LNCaP clone FGC (cell line): ENCODE measurements at regions not wholly inside any gene's neighbourhood (a gene's known extent, or its start where the extent isn't known, plus 50 kb on each side); places are given as distances from the start of the nearest gene placed in this dataset.
"Not testable (repeated sequence)": the region's sequence is repeated elsewhere in the genome, so short reads cannot be mapped to it uniquely, and the experiment has no call there.

ENCODE experiments used
- DNase-seq: peaks from one replicate; pipeline ENCODE4 v3.0.0-alpha.2; 2011; ENCODE audit warnings: low read depth
- H3K4me3 ChIP-seq: 2 replicates; pipeline ENCODE4 v1.5.1; 2011; ENCODE audit warnings: mild to moderate bottlenecking, low read depth, low read length, control low read depth
- TF ChIP-seq, protein P1 (sequence below): IDR thresholded peaks from 2 replicates; pipeline ENCODE4 v1.5.1; 2012; ENCODE audit warnings: mild to moderate bottlenecking; ENCODE audit not compliant: control insufficient read depth, insufficient read depth; ENCODE audit errors: extremely low read depth

DNA sequence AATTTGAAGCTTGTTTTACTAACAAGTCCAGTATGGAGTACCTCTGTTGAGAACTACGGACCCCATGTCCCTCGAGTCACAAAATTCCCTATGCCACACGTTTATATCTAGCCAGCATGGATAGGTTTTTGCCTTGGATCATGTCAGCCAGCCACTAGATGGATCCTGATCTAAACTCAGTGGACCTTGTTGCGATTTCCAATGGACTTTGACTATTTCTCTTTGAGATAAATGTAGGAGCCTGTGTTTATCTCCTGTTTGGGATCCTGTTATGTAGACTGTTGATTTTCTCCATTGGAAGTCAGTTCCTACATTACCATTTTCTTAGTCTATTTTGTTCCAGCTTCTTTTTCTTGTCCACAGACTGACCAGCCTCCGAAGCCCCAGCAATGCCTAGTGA lies 127.1 kb upstream of the BMAL1 start:
- DNase-seq: no peak
- TF ChIP-seq, protein P1, sequence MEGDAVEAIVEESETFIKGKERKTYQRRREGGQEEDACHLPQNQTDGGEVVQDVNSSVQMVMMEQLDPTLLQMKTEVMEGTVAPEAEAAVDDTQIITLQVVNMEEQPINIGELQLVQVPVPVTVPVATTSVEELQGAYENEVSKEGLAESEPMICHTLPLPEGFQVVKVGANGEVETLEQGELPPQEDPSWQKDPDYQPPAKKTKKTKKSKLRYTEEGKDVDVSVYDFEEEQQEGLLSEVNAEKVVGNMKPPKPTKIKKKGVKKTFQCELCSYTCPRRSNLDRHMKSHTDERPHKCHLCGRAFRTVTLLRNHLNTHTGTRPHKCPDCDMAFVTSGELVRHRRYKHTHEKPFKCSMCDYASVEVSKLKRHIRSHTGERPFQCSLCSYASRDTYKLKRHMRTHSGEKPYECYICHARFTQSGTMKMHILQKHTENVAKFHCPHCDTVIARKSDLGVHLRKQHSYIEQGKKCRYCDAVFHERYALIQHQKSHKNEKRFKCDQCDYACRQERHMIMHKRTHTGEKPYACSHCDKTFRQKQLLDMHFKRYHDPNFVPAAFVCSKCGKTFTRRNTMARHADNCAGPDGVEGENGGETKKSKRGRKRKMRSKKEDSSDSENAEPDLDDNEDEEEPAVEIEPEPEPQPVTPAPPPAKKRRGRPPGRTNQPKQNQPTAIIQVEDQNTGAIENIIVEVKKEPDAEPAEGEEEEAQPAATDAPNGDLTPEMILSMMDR: no peak

DNA sequence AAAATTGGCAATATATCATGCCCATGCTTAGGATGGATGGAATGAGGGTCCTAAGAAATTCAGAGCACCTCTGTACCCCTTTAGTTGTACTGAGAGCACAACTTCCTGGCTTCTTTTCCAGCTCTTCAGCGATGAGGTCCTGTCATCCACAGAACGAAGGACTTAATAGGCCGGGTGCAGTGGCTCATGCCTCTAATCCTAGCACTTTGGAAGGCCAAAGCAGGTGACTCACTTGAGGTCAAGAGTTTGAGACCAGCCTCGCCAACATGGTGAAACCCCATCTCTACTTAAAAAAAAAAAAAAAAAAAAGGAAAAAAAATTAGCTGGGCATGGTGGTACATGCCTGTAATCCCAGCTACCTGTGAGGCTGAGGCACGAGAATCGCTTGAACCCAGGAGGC lies 125.3 kb upstream of the BMAL1 start:
- no peak for DNase-seq
- no peak overlapping the region for H3K4me3 ChIP-seq
- TF ChIP-seq, protein P1: no peak

More for the DNA sequence above, 127.1 kb upstream of the BMAL1 start:
- no peak overlapping the region for H3K4me3 ChIP-seq

DNA sequence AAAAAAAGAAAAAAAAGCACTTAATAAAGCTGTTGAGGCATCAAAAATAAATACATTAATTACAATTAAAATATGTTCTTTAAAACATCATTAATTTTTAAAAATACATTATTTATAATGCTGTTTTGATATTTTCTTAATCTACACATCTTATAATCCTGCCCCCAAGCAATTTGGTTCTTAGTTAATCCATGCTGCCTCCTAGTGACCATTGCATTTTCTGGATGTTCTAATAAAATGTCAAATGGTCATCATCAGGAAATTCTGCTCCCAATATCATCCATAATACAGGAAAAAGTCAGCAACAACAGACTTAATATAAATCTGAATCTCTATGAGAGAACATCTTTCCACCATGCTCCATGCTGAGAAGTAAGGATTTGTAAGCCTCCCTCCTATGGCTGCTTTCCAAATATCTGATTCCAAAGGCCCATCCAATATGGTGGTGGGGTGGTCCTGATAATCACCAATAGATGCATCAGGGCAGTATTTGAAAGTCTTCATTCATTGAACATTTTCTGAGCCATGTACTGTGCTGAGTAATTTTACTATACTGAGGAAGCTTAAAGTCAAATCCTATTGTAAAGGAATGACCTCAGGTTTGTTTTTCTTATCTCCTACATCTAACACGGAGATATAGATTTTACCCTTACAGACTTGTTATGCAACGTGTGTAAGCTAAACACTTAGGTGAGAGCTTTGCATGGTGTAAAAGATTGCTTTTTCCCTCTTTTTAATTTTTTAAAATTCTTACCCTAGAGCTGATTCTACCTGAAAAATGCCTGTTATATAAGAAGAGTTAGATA lies 124.7 kb upstream of the BMAL1 start:
- DNase-seq: no peak
- TF ChIP-seq, protein P1: peak; percentile 77
- no peak overlapping the region for H3K4me3 ChIP-seq

DNA sequence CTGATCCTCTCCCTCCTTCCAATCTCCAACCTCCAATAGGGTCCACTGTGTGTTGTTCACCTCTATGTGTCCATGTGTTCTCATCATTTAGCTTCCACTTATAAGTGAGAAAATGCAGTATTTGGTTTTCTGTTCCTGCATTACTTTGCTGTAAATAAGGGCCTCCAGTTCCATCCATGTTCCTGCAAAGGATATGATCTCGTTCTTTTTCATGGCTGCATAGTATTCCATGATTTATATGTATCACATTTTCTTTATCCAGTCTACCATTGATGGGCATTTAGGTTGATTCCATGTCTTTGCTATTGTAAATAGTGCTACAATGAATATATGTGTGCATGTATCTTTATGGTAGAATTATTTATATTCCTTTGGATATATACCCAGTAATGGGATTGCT lies 123.2 kb upstream of the BMAL1 start:
- DNase-seq, H3K4me3 ChIP-seq: not testable (repeated sequence)

DNA sequence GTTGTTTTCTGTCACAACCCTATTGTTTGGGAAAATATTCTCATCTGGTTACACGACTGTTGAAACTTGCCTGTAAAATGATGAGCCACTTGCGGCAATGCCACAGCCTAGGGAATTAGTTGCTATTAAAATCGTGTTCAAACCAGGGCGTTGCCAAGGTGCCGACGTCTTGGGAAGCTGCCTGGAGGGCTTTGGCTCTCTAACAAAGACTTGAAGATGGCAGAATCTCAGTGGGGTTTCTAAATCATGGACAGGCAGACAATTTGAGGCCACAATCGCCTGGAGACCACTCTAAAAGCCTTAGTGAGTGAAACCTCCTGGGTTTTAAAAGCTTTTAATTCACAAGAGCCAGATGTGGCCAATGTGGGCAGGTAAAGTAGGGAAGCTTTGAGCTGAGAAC lies 117.2 kb upstream of the BMAL1 start:
- TF ChIP-seq, protein P1: no peak
- no peak overlapping the region for H3K4me3 ChIP-seq
- no peak for DNase-seq

DNA sequence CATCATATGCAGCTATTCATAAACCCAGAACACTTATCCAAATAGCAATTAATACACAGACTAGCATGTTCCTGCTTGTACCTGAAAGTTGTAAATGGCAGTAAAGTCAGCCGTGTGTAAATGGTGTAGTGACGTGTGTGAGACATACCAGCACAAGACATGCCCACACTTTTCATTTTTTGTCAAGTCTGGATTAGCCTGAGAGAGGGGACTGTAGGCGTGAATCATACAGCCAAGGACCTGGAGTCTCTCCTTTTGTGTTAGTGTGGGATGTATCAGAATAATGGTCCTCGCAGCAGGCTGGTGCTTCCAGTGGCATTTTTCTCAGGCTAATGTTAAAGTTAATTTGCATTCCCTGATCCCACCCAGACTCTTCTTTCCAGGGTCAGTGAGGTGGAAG lies 116.8 kb upstream of the BMAL1 start:
- no peak for DNase-seq
- TF ChIP-seq, protein P1: no peak
- H3K4me3 ChIP-seq: no peak overlapping the region

DNA sequence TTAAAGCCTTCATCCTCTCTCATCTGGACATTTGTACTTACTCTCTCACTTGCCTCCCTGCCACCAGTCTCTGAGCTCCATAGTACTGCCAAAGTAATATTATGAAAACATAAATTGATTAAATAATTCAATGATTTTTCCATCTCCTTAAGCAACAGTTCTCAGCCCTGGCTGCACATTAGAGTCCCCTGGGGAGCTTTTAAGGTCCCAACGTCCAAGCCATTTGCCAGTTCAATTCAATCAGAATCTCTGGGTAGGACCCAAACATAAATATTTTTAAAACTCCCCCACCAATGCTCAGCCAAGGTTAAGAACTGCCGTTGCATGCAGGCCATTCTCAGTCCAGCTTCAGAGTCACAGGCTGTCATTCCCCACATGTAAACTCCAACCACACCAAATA lies 114.4 kb upstream of the BMAL1 start:
- DNase-seq: no peak
- TF ChIP-seq, protein P1: no peak
- H3K4me3 ChIP-seq: no peak overlapping the region
